Testis (tissue), 2 donors: ENCODE measurements at regions not wholly inside any gene's neighbourhood (a gene's known extent, or its start where the extent isn't known, plus 50 kb on each side); places are given as distances from the start of the nearest gene placed in this dataset.

Experiments
- CTCF ChIP-seq, 3 experiments: fragments of 450-650 bp in 2 of 3; fragments of 200-600 bp in 1 of 3; sonication (generic) in 1 of 3; IDR thresholded peaks; one replicate each; pipeline ENCODE4 v1.5.1; 2016 to 2019; ENCODE audit warnings: antibody characterized with exemption in 3 of 3, mild to moderate bottlenecking in 2 of 3, moderate library complexity in 1 of 3
- POLR2A ChIP-seq: fragments of 450-650 bp; IDR thresholded peaks from one replicate; pipeline ENCODE4 v1.6.1; 2017; ENCODE audit warnings: antibody characterized with exemption, mild to moderate bottlenecking, moderate library complexity

DNA sequence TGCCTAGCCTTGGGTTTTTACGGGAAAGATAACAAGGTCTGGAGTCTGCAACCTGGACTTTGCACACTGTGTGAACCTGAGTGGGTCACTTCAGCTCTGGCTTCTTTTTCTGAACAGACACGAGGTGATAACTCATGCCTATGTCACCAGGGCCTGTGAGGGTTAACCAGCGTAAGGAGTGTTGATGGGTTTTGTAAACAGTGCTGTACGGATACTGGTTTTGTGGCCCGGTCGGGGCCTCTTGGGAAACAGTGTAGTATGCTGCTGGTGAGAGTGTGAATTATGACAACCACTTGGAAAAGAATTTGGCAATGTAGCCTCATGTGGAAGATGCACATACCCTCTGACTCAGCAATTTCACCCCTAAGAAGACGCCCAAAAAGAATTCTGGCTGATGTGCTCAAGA lies 266.8 kb downstream of the MN1 start:
- TF ChIP-seq POLR2A, result no peak
- no peak for TF ChIP-seq CTCF (IDR thresholded peaks at IDR 0.05)
